NB4 (cell line): ENCODE measurements at regions not wholly inside any gene's neighbourhood (a gene's known extent, or its start where the extent isn't known, plus 50 kb on each side); places are given as distances from the start of the nearest gene placed in this dataset.

ENCODE experiments used
- DNase-seq: peaks from one replicate; pipeline ENCODE4 v3.0.0; 2010; ENCODE audit warnings: low read depth
- H3K4me3 ChIP-seq: one replicate; pipeline ENCODE4 v1.5.1; 2011; ENCODE audit warnings: mild to moderate bottlenecking, low read depth, low read length, moderate library complexity
- MYC ChIP-seq: IDR thresholded peaks from 2 replicates; pipeline ENCODE4 v1.6.1; 2011; ENCODE audit warnings: low read depth, low read length
- POLR2A ChIP-seq: IDR thresholded peaks from 2 replicates; pipeline ENCODE4 v1.6.1; 2011; ENCODE audit warnings: mild to moderate bottlenecking; ENCODE audit not compliant: insufficient read length; ENCODE audit errors: extremely low read depth
- TF ChIP-seq, protein P1 (sequence below): IDR thresholded peaks from 2 replicates; pipeline ENCODE4 v1.6.1; 2011; ENCODE audit warnings: low read depth, low read length
- TF ChIP-seq, protein P2 (sequence below): IDR thresholded peaks from one replicate; pipeline ENCODE4 v1.5.1; 2012; ENCODE audit warnings: low read depth, low read length

DNA sequence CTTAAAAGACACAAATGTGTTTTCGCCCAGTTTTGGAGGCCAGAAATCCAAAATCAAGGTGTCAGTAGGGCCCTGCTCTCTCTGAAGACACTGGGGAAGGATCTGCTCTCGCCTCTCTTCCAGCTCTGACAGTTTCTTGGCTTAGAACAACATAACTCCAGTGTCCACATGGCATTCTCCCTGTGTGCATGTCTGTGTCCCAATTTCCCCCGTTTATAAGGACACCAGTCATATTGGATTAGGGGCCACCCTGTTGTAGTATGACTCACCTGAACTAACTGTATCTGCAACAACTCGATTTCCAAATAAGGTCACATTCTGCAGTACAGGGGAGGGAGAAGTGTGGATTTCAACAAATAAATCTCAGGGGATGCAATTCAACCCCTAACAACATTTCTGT lies 263.2 kb downstream of the SS18 start:
- no peak for DNase-seq
- no peak overlapping the region for H3K4me3 ChIP-seq
- TF ChIP-seq MYC (no peak), POLR2A (no peak)
- TF ChIP-seq, protein P1, sequence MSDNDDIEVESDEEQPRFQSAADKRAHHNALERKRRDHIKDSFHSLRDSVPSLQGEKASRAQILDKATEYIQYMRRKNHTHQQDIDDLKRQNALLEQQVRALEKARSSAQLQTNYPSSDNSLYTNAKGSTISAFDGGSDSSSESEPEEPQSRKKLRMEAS, result no peak
- TF ChIP-seq, protein P2, sequence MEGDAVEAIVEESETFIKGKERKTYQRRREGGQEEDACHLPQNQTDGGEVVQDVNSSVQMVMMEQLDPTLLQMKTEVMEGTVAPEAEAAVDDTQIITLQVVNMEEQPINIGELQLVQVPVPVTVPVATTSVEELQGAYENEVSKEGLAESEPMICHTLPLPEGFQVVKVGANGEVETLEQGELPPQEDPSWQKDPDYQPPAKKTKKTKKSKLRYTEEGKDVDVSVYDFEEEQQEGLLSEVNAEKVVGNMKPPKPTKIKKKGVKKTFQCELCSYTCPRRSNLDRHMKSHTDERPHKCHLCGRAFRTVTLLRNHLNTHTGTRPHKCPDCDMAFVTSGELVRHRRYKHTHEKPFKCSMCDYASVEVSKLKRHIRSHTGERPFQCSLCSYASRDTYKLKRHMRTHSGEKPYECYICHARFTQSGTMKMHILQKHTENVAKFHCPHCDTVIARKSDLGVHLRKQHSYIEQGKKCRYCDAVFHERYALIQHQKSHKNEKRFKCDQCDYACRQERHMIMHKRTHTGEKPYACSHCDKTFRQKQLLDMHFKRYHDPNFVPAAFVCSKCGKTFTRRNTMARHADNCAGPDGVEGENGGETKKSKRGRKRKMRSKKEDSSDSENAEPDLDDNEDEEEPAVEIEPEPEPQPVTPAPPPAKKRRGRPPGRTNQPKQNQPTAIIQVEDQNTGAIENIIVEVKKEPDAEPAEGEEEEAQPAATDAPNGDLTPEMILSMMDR, result no peak

DNA sequence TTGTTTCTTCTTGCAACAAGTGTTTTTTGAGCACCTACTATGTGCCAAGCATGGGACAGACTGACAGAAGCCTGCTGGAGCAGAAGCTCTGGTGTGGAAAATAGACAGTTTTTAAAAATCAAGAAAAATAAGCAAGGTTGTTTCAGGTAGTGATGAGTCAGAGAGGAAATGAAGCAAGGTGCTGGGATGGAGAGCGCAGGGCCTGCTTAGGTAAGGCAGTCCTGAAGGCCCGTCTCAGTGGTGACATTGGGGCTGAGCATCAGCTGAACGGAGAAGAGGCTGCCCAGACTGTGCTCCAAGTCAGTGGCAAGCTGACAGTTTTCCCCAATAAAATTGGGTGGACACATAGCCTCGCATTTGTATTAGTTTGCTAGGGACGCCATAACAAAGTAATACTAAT lies 263.6 kb downstream of the SS18 start:
- no peak overlapping the region for H3K4me3 ChIP-seq
- no peak for DNase-seq
- TF ChIP-seq, protein P1, result no peak
- TF ChIP-seq, protein P2, result no peak
- TF ChIP-seq MYC (no peak), POLR2A (no peak)

DNA sequence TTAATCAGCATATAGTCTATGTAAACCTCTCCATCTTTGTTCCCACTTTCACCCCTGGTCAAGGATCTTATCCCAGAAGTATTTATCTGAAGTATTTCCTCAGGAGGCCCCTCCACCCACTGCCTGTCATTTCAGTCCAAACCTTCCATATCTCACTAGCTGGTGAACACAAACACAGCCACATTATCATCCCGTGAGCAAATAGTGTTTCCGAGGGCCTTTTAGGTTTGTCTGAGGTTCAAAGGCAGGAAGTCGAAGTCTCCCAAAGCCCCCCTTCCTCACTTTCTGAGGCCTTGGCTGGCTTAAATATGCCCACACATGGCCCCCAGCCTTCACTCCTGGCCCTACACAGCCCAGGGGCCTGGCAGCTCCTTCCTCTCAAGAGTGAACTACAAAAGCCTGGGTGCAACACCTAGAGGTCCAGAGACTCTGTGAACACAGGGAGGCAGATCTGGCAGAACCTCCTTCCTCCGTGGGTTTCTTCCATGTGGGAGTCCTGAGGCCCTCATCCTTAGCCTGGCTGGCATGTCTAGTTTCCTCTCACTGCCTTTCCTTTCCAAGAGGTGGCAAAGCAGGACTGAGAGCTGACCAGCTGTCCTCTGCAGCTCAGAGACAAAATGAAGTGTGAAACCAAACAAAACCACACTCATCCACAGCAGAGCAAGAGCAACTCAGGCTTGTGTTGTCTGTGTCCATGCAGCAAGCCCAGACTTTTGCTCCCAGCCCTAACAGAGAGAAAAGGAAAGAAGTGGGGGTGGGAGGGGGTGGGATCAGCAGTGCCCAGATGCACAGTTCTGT lies 264.2 kb downstream of the SS18 start:
- TF ChIP-seq, protein P2, result no peak
- TF ChIP-seq, protein P1, result no peak
- TF ChIP-seq POLR2A (no peak), MYC (no peak)
- DNase-seq, result no peak
- no peak overlapping the region for H3K4me3 ChIP-seq

DNA sequence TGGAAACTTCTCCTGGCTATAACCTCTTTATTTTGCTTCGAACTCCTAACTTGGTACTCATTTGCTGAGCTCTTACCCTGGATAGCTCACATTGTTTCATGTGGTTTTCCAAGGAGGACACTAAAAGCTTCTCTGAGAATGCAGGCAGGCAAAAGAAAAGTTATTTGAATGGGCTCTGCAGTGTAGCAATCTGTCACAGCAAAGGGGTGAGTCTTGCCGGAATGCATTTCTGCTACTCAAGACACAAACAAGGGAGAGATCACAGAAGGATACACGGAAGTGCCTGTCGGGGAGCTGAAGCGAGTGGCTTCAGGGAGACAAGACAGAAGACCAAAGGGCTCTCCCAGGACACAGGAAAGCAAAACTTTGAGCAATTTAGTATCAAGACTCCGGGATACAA lies 265.4 kb downstream of the SS18 start:
- TF ChIP-seq, protein P1, result no peak
- TF ChIP-seq, protein P2, result no peak
- TF ChIP-seq MYC (no peak), POLR2A (no peak)
- H3K4me3 ChIP-seq, result no peak overlapping the region
- DNase-seq, result no peak

DNA sequence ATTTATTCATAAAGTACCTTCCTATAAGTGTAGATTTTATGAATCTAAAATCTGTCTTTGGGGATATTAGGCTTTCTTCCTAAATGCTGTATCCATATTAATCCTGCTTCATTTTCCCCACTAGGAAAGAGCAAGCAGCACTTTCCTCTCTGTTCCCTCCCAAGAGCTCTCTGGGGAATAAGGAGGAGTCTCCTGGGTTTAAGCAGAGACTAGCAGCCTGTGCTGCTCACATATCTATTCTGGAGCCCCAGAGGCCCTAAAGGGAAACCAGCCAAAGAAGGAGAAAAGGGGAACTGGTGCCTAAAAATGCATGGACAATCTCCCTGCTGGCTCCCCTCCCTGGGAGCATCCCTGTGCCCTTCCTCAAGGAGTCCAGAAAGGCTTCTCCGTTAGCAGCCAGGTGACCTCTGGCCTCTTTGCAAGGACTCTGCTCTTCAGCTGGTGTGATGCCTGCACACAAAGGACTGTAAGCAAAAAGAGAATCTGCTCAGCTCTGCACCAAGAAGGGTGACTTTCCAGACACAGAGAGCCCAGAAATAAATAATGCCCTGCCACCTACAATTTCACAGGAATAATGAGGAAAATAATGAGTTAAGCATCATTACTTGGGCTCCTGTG lies 270.6 kb downstream of the SS18 start:
- TF ChIP-seq MYC (no peak), POLR2A (no peak)
- TF ChIP-seq, protein P2, result no peak
- TF ChIP-seq, protein P1, result no peak
- DNase-seq, result no peak
- no peak overlapping the region for H3K4me3 ChIP-seq
